Dedifferentiated amniotic fluid mesenchymal stem cell (primary cell): ENCODE measurements at regions not wholly inside any gene's neighbourhood (a gene's known extent, or its start where the extent isn't known, plus 50 kb on each side); places are given as distances from the start of the nearest gene placed in this dataset.

Experiments
- DNase-seq: peaks from one replicate; pipeline ENCODE4 v3.0.0-alpha.2; 2016; ENCODE audit errors: extremely low spot score

DNA sequence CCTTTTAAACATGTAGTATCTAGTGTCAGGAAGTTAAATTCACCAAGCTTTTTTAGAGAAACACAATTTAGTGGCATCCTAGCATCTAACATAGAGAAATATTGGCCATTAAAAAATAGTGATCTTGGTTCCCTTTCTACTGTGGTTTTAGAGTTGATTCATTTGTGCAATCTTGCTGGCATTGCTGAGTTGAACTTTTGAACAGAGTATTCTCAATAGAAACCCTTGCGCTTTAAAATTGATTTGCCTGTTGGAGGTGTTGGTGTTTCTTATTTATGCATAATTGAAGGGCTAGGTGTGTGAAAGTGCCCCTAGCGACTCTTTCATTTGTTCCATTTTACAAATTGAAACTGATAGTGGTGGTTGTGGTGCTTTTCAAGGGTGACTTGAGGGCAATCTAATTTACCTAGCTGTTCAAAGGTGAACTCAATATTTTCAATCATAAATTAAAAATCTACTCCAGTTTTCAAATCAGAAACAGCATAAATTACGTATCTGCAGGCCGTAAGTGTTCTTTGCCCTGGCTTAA, 73.0 kb upstream of the MPDZ start:
- DNase-seq: no peak

DNA sequence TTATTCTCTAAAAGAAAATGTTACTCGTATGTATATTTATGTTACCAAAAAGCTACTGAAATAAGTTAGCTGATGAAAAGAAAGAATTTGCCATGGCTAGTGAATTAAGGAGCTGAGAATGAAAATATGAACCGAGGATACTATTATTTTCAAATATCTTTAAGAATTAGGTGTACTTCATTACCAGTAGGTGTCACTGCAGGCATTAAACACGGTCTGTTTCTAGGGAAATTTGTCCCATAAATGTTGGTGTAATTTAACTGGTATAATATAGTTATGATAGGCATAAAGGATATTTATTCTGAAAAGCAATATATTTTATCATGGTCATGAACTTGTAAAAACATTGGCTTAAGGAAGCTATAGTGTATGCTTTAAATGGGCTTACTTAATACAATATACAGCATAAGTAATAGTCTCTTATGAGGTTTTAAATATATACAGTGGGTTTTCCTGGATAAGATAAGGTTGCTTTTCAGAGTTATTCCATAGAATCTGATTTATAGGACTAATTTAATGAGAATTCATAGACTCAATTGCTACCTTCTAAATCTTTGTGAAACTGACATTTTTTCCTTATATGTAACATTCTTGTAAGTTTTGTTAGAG, 72.4 kb upstream of the MPDZ start:
- DNase-seq: peak; percentile 56

DNA sequence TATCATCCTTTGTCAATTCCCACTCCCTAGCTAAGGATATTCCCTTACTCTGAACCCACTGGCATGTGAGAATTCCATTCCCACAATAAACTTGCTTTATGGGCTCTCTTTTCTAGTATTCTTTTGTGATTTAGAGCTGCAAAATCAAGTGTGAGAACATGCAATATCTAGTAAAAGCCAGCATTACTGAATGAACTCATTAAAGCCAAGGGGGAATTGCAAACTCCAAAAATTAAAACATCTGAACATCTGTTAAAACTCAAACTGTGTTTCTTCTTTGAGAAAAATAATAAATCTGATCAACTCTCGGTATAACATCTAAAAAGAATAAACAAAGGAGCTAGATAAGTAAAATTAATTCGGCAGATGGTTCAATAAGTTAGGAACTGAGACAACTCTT, 53.1 kb upstream of the MPDZ start:
- no peak for DNase-seq

DNA sequence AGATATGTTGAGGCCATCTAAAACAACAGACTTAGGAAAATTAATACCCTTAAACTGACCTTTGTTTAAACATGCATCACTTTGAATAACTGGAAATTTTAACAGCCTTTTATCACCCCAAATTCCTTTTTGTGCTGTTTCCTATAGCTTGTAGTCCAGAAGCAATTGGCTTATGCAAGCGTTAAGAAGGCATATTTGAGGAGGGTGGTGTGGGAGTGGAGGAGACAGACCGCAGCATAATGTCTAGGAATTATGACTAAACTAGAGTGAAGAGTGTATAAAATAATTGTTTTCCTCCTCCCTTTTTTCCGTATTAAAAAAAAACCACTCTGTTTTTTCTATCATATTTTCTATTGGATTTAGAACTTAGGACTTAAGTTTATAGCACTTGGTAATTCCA, 51.8 kb upstream of the MPDZ start:
- no peak for DNase-seq

DNA sequence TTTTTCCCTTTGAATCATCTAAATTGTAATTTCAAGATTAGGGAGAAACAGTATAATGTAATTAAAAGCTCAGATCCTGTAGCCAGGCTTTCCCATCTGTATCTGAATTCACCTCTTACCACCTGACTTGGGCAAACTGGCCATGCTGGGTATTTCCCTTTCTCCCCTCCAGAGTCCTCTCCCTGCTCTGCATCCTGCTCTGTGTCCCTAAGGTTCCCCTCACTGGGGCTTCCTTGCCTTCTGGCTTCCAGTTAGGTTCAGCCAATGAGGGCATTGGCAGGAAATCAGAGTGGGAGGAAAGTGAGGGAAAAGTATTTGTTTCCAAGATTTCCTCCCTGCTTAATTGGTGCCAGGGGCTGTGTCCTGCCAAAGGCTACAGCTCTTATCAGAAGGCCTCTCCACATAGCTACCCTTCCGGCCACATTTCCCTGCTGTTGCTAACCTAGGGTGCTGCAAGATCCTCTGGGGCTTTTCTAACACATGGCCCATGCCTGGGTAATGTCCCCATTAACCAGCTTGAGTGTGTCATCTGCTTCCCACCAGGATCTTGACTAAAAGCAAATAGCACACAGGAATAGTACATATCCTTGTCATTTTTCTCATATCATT, 51.0 kb upstream of the MPDZ start:
- no peak for DNase-seq
